Activated naive CD4-positive, alpha-beta T cell treated with anti-CD3 and anti-CD28 coated beads, Interleukin-2, amount 50 U/mL, for 24 hours (primary cell): ENCODE measurements at regions not wholly inside any gene's neighbourhood (a gene's known extent, or its start where the extent isn't known, plus 50 kb on each side); places are given as distances from the start of the nearest gene placed in this dataset.

ENCODE experiments used
- H3K27ac Mint-ChIP-seq: one replicate; pipeline ENCODE4 v1.8.0; 2021; ENCODE audit warnings: mild to moderate bottlenecking, mixed read lengths
- H3K27me3 Mint-ChIP-seq: one replicate; pipeline ENCODE4 v1.8.0; 2021; ENCODE audit warnings: mixed read lengths
- H3K36me3 Mint-ChIP-seq: one replicate; pipeline ENCODE4 v1.8.0; 2021; ENCODE audit warnings: mixed read lengths
- H3K4me1 Mint-ChIP-seq: one replicate; pipeline ENCODE4 v1.8.0; 2021; ENCODE audit warnings: mixed read lengths
- H3K4me3 Mint-ChIP-seq: one replicate; pipeline ENCODE4 v1.8.0; 2021; ENCODE audit warnings: mild to moderate bottlenecking, mixed read lengths
- H3K9me3 Mint-ChIP-seq: one replicate; pipeline ENCODE4 v1.8.0; 2021; ENCODE audit warnings: mixed read lengths

GRCh38 chr7:47678641-47679380 is 96.9 kb upstream of the TNS3 start:
- Mint-ChIP-seq H3K27me3 (no peaks in the 10 kb centered on the region), H3K4me1 (no peaks in the 10 kb centered on the region), H3K9me3 (peaks cover 8% of the 10 kb centered on the region), H3K4me3 (no peak overlapping the region), H3K36me3 (no peaks in the 10 kb centered on the region), H3K27ac (no peak overlapping the region)

GRCh38 chr7:47677664-47678063 is 95.8 kb upstream of the TNS3 start:
- peaks cover 8% of the 10 kb centered on the region for H3K9me3 Mint-ChIP-seq
- H3K27me3 Mint-ChIP-seq = no peaks in the 10 kb centered on the region
- H3K36me3 Mint-ChIP-seq = no peaks in the 10 kb centered on the region
- H3K4me1 Mint-ChIP-seq = no peaks in the 10 kb centered on the region
- no peak overlapping the region for H3K4me3 Mint-ChIP-seq
- no peak overlapping the region for H3K27ac Mint-ChIP-seq

- H3K27me3 Mint-ChIP-seq = no peaks in the 10 kb centered on the region
- no peak overlapping the region for H3K4me3 Mint-ChIP-seq
- H3K9me3 Mint-ChIP-seq = peaks cover 8% of the 10 kb centered on the region
- no peak overlapping the region for H3K27ac Mint-ChIP-seq
- no peaks in the 10 kb centered on the region for H3K4me1 Mint-ChIP-seq
- no peaks in the 10 kb centered on the region for H3K36me3 Mint-ChIP-seq
Observed at GRCh38 chr7:47677093-47677492, 95.2 kb upstream of the TNS3 start.

- Mint-ChIP-seq H3K4me3 (no peak overlapping the region), H3K4me1 (no peaks in the 10 kb centered on the region)
Observed at GRCh38 chr7:47672977-47673381, 91.1 kb upstream of the TNS3 start.

DNA sequence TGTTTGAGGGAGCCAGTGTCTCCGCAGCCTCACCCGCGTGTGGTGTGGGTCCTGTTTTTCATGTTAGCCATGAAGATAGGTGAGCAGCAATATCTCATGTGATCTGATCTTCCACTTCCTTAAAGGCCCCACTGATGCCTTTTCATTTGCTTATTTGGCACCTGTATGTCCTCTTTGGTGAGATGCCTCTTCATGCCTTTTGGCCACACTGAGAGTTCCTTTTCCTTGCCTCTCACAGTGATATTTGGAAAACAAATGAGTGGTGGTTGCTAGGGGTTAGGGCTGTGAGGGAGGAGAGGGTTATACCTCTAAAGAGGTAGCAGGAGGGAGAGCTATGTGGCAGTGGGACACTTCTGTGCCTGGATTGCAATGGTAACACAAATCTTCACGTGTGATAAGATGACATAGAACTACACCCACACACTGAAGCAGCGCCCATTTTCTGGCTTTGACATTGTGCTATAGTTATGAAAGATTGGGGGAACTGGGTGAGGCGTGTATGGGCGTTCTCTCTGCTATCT is 90.4 kb upstream of the TNS3 start:
- Mint-ChIP-seq H3K4me1 (no peaks in the 10 kb centered on the region), H3K4me3 (no peak overlapping the region), H3K36me3 (no peaks in the 10 kb centered on the region), H3K27me3 (no peaks in the 10 kb centered on the region), H3K9me3 (peaks cover 3% of the 10 kb centered on the region), H3K27ac (no peak overlapping the region)

More at GRCh38 chr7:47672977-47673381, 91.1 kb upstream of the TNS3 start:
- Mint-ChIP-seq H3K27me3 (no peaks in the 10 kb centered on the region), H3K9me3 (peaks cover 8% of the 10 kb centered on the region), H3K27ac (no peak overlapping the region), H3K36me3 (no peaks in the 10 kb centered on the region)

DNA sequence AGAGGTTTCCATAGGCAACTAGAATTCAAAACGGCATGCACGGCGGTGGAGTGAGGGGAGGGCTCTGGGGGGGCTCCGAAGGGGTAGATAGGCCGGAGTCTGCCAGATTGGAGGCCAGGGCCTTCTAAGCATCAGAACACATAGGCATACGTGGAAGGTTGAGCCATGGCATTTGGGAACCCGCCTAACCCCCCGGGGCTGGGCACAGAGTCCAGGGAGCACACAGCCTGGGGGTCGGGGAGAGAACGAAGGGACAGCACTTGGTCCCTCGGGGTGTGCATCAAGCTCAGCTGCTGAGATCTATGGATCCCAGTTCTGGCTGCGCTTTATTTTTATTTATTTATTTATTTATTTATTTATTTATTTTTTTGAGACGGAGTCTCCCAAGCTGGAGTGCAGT is 89.4 kb upstream of the TNS3 start:
- no peaks in the 10 kb centered on the region for H3K36me3 Mint-ChIP-seq
- no peaks in the 10 kb centered on the region for H3K4me1 Mint-ChIP-seq
- H3K27ac Mint-ChIP-seq = no peak overlapping the region
- no peaks in the 10 kb centered on the region for H3K27me3 Mint-ChIP-seq
- H3K4me3 Mint-ChIP-seq = no peak overlapping the region
- no peaks in the 10 kb centered on the region for H3K9me3 Mint-ChIP-seq

DNA sequence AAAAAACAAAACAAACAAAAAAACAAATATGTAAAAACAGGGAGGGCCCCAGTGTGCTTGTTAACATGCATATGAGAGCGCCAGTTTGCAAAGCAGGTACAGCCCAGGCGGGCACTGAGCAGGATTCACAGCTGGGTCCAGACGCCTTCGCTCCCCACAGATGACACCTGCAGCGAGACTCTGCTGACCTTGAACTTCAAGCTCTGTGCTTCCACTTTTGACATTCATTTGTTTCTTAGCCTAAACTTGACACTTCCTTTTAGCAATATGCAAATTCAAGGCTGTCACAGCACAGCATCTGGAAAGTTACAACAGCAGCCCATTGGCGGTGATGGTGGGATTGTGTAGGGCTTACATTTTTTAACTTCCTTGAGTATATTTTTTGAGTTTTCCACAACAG is 88.8 kb upstream of the TNS3 start:
- Mint-ChIP-seq H3K36me3 (no peaks in the 10 kb centered on the region), H3K27me3 (no peaks in the 10 kb centered on the region), H3K4me1 (no peaks in the 10 kb centered on the region), H3K9me3 (no peaks in the 10 kb centered on the region), H3K27ac (no peak overlapping the region), H3K4me3 (no peak overlapping the region)

GRCh38 chr7:47669901-47670384 is 88.0 kb upstream of the TNS3 start:
- H3K27me3 Mint-ChIP-seq = no peaks in the 10 kb centered on the region
- no peak overlapping the region for H3K27ac Mint-ChIP-seq
- H3K4me3 Mint-ChIP-seq = no peak overlapping the region

DNA sequence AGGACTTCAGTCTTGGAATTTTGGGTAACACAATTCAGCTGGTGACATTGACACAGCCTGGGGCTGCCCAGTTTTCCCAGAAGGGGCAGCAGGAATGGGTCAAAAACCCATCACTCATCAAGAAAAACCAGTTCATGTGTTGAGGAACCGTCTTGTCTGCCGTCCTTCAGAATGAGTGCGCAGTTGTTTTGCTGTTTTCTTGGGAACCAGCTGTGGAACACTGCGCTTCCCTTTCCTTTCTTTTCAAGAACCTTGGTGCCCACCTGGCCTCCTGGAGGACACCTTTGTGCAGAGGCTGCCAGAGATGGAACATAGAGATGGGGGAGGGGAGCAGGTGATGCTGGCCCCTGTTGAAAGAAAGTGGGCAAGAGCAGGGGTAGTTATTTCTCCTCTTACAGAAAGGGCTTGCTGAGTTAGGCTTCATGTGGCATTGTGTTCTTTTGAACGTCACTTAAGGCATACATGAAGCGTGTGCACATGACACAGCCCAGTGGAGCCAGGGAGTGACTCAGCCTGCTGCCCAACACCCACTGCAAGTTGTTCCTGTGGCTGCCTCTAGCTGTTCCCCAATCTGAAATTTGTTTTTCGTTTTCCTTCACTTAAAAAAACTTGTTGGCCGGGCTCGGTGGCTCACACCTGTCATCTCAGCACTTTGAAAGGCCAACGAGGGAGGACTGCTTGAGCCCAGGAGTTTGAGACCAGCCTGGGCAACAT is 87.4 kb upstream of the TNS3 start:
- no peak overlapping the region for H3K27ac Mint-ChIP-seq
- no peaks in the 10 kb centered on the region for H3K9me3 Mint-ChIP-seq
- H3K36me3 Mint-ChIP-seq = no peaks in the 10 kb centered on the region
- H3K4me1 Mint-ChIP-seq = no peaks in the 10 kb centered on the region
- no peak overlapping the region for H3K4me3 Mint-ChIP-seq
- no peaks in the 10 kb centered on the region for H3K27me3 Mint-ChIP-seq

More at GRCh38 chr7:47669901-47670384, 88.0 kb upstream of the TNS3 start:
- no peaks in the 10 kb centered on the region for H3K36me3 Mint-ChIP-seq
- H3K4me1 Mint-ChIP-seq = no peaks in the 10 kb centered on the region
- H3K9me3 Mint-ChIP-seq = no peaks in the 10 kb centered on the region

DNA sequence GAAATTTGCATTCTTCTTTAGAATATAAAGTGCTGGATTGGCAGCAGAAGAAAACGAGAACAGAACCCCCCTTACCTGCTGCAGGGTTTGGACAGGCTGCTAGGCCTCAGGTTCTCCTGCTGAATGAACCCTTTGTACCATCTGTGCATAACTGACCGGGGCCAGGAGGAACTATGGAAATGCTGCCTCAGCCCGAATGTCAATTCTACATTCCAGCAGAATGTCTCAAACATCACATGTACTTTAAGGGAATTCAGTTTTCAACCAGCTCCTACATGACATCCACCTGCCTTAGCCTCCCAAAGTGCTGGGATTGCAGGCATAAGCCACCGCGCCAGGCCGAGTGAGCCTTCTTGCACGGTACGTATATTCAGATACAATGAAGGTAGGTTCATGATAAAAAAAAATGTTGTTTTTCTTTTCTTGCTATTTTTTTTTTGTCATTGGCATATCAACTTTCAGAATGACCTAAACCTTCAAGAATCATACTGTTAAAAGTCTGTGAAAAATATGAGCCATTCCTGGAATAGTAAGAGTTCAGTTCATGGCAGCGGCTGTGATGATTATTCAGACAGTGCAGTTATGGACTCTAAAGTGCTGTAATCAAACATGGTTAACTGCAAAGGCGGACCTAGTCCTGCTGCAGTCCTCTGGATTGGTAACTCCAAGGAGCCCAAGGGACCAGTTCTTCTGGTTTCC is 84.4 kb upstream of the TNS3 start:
- Mint-ChIP-seq H3K4me3 (no peak overlapping the region), H3K36me3 (no peaks in the 10 kb centered on the region)

DNA sequence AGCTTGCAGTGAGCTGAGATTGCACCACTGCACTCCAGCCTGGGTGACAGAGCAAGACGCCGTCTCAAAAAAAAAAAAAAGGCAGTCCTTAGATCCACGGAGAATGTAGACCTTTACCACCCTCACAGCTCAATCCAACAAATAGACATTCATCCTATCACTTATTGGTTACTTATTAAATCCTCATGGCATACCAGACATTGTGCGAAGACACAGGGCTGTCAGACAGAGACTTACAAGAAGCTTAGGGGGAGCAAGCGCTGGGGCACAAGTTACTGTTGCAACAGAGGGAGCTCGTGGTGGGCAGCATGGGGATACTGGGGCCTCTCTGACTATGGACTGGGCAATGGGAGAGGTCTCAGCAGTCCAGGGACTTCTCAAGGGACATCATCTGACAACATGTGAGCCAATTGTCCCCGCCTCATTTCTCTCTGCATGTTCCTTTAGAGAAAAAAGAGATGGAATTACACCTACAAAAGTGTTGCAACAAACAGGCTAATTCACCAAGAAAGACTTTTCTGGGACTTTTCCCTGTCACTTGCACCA is 82.8 kb upstream of the TNS3 start:
- Mint-ChIP-seq H3K9me3 (no peaks in the 10 kb centered on the region), H3K27me3 (no peaks in the 10 kb centered on the region), H3K4me1 (no peaks in the 10 kb centered on the region), H3K4me3 (no peak overlapping the region), H3K27ac (no peak overlapping the region), H3K36me3 (no peaks in the 10 kb centered on the region)

More for the DNA sequence above, 84.4 kb upstream of the TNS3 start:
- H3K27ac Mint-ChIP-seq = no peak overlapping the region
- H3K27me3 Mint-ChIP-seq = no peaks in the 10 kb centered on the region
- H3K4me1 Mint-ChIP-seq = no peaks in the 10 kb centered on the region
- no peaks in the 10 kb centered on the region for H3K9me3 Mint-ChIP-seq

GRCh38 chr7:47663851-47664250 is 81.9 kb upstream of the TNS3 start:
- Mint-ChIP-seq H3K27ac (no peak overlapping the region), H3K4me3 (no peak overlapping the region), H3K27me3 (no peaks in the 10 kb centered on the region), H3K4me1 (no peaks in the 10 kb centered on the region), H3K36me3 (no peaks in the 10 kb centered on the region), H3K9me3 (no peaks in the 10 kb centered on the region)

DNA sequence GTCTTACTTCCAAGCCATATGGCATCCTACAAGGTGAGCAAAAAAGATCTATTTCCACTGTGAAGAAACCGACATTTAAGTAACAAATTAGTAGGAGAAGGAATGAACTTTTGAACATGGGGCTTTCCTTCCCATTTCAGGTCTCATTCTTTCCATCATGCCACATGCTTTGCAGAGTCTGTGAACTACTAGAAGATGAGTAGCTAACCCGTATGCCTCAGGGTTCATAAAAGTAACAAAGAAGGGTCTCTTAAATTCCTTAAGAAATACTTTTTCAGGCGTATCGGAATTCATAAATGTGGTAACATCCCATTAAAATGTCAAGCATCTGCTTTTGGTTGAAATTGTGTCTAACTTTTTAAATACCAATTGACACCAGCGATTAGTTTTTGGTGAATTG is 81.3 kb upstream of the TNS3 start:
- Mint-ChIP-seq H3K4me3 (no peak overlapping the region), H3K27ac (no peak overlapping the region), H3K36me3 (no peaks in the 10 kb centered on the region), H3K9me3 (no peaks in the 10 kb centered on the region), H3K4me1 (no peaks in the 10 kb centered on the region), H3K27me3 (no peaks in the 10 kb centered on the region)

DNA sequence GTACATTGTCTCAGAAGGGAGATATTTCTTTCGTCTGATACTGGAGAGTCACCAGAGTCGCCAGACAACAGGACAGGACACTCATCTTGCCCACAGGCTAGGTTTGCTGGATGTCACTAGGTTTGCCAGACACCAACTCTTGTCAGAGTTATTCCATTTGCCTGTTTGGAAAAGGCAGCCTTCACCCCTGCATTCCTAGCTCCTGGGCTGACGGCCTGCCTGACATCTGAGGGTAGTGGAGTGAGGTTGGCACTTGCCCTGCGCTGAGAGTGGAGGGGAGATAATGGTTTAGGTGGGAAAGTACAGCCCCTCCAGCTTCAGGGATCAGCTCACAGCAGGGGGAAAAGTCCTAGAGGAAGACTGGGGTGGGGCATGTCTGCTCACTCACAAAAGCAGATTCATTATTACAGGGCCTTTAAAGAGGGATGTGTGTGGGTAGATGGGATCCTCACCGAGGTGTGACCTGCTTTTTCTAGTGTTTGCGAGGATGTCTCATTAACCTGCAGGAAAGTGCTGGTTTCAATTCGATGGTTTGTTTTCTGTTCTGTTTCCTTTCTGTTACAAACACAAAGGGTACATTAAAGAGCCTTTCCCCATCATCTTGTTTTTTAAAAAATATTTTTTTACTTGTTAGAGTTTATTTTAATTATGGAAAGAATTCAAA is 79.3 kb upstream of the TNS3 start:
- Mint-ChIP-seq H3K4me1 (no peaks in the 10 kb centered on the region), H3K27me3 (no peaks in the 10 kb centered on the region), H3K4me3 (no peak overlapping the region), H3K27ac (no peak overlapping the region), H3K9me3 (no peaks in the 10 kb centered on the region), H3K36me3 (no peaks in the 10 kb centered on the region)
